CD4-positive, alpha-beta T cell treated with Interleukin-4 for 4 hours (primary cell): ENCODE measurements at regions not wholly inside any gene's neighbourhood (a gene's known extent, or its start where the extent isn't known, plus 50 kb on each side); places are given as distances from the start of the nearest gene placed in this dataset.
"Not testable (repeated sequence)": the region's sequence is repeated elsewhere in the genome, so short reads cannot be mapped to it uniquely, and the experiment has no call there.

Experiments
- DNase-seq: peaks from one replicate; pipeline ENCODE4 v3.0.0-alpha.2; 2020

DNA sequence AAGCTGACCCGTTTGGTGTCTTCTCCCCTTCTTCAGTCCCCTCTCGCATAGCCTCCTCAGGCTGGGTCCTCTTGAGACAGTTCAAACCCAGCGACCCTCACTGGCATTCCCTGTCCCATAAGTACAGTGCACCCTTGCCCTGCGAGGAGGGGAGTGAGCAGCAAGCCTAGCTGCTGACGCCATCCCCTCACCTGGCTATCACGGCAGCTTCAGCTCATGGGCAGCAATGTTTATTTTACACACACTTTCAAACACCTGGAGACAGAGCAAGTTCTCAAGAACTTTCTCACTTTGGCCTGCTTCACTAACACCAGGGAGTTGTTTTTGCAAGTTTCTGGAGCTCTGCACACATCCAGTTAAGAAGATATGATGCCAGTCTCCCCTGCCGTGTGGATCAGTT, 189.6 kb upstream of the E2F8 start:
- DNase-seq: no peak

DNA sequence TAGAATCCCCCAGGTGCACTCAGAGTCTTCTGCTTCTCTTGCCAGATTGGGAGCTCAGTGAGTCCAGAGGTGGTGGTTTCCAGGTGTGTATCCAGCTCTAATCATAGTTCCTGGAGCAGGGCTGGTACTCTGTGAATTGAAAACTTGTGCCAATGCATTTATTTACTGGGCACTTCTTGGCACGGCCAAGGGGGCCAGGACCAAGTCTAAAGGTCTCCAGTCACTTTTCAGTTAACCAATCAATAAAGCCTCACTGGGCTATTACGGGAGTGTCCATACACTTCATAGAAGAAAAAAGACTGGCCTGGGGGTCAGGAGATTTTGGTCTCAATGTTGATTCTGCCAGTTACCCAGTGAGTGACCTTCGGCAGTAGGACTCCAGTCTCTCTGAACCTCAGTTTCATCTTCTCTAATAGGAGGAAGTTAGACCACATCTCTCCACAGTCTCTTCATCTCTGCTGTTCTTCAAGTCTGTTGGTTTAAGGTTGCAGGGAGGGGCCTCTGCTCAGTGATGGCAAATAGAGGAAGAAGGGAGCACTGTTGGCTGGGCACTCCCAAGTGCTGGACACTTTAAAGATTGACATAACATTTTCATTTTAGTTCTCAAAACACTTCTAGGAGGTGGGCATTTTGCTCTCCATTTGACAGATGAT, 188.5 kb upstream of the E2F8 start:
- no peak for DNase-seq

DNA sequence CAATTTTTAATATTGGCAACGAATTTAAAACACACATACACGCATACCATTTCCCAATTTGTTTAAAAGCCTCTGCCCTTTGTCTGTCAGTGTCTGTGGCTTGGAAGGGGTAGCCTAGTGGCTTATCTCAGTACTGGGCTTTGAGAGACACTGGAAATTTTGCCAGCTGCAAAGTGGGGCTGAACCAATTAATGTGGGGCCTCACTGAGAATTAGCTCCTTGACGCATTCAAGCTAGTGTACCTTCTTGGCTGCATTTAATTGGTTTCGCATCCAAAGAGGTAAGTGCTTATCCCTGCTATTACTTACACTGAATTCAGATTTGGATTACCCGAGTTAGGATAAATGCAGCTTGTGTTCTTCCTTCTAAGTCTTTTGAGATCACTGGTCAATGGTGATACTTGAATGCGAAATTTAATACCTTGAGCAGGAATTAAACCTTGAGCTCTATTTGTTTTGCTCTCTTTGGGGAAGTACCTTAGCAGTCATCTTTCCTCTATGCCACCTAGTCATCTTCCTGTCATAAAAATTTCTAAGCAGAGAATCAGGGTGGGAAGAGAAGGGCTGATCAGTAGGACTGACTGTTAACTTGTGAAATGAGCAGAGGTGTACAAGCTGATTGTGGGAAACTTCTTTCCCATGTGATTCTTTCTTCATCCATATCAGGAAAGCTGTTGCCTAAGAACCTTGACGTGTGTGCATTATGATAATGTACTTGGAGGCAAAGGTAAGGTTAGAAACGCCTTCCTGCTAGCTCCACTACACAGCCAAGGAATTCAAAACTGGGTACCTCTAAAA, 187.7 kb upstream of the E2F8 start:
- no peak for DNase-seq

DNA sequence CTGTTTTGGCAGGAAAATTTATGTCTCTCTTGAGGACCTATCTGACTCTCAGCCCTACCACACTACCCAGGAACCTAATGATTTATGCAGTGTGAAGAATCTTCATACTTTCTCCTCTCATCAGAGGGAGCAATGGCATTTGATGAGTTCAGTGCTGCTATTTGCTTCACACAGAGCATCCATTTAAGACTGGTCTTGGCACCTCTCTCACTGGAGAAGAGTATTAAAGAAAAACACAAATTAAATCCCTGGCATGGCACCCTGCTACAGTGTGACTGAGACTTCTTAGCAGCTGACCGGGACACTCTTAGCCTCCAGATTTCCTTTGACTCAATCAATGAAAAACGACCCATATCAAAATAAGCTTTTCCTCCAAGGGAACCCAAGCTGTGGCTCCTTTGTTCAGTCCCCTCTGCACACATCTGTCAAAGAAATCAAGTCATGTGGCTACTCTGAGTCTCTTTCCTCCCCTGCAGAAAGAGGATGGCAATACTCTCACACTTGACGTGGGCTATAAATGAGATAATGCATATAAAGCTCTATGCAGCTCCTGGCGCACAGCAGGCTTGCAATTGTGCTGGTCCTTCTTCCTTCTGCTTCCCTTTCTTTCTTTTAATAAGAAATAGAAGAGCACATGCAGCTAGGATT, 186.1 kb upstream of the E2F8 start:
- no peak for DNase-seq

DNA sequence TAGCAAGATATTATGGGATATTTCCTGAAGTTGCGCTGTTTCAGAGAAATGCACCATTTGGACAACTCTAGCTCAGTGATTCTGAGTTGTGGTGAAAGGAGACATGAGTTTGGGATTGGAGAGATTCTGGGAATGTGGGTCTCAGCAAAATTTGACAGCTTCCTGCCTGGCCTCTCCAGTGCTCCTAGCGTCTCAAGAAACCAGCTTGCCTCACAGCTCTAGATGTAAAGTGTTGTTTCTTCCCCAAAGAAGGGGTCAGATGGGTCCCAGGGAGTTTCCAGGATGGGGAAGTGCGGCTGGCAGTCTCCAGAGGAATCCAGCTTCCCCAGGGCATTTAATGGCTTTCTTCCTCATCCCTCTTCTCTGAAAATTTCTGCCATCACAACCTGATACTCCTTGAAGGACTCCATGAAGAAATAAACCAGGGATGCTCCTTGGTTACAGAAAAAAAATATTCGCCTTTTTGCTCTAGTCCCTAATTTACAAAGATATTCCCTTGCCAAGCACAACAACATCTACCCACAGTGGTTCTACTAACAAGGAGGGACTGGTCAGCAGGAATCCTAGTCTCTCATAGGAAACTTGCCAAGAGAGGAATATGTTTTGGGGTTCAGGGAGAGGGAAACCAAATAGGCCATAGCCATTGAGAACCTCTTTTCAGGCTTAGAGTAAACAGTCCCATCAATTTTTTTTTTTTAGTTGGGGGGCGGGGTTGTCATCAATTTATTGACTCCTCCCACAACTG, 185.4 kb upstream of the E2F8 start:
- no peak for DNase-seq

DNA sequence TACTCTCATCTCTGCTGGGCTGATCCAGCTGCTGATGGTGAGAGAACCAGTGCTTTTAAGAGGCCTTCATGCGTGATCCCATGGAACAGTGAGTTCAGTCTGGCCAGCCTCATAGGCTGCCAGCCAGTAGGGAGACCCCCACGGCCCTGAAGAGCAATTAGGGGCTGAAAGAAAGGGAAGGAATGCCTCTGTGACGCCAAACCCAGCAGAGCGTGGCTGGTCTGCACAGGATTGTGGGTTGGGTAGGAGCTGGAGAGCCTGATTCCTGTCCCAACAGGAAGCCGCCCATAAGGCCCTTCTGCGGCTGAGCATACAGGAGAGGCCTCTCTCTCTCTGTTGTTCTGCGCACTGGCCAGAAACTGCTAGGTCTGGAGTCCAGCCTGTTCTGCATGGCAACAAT, 181.5 kb upstream of the E2F8 start:
- DNase-seq: no peak

DNA sequence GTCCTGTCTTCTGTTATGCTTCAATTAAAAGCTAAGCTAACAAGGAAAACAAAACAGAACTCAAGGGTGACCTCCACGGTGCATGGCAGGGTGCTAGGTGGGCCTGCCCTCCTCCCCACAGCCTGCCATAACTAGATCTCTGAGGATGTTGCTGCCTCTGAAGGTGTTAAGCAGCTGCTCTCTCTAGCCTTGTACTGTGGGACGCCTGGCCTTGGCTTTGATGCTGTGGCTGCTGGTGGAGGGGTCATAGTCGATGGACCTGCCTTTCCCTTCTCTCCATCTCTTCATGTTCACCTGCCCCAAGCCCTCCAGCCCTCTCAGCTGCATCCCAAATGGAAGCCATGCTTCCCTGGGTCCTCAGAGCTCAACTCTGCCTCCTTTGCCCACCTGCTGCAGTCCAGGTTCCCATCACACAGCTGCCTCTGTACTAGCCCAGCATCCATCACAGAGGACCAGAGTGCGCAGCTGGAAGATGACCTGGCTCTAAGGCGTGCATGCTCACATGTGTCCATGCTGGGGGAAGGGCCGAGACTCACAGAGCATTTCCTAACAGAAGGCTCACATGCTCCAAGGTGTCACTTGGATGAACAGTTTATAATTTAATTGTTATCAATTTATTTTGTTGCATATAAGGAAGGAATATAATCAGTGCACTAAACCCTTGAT, 180.3 kb upstream of the E2F8 start:
- DNase-seq: no peak

DNA sequence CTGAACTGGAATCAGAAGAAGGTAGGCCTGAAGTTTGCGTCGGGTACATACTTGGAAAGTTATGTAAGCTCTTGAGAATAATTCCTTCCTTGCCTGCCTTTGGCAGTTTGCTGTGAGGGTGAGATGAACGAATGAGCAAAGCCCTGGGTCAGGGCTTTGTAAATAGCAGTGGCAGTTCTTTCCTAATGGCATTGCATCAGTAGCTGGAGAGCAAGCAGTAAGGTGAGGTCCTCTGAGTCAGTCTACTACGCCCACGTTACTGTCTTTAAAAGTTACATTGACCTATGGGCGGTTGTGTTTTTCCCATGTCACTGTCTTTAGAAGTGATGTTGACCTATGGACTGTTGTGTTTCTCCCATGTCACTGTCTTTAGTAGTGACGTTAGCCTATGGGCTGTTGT, 179.1 kb upstream of the E2F8 start:
- no peak for DNase-seq

DNA sequence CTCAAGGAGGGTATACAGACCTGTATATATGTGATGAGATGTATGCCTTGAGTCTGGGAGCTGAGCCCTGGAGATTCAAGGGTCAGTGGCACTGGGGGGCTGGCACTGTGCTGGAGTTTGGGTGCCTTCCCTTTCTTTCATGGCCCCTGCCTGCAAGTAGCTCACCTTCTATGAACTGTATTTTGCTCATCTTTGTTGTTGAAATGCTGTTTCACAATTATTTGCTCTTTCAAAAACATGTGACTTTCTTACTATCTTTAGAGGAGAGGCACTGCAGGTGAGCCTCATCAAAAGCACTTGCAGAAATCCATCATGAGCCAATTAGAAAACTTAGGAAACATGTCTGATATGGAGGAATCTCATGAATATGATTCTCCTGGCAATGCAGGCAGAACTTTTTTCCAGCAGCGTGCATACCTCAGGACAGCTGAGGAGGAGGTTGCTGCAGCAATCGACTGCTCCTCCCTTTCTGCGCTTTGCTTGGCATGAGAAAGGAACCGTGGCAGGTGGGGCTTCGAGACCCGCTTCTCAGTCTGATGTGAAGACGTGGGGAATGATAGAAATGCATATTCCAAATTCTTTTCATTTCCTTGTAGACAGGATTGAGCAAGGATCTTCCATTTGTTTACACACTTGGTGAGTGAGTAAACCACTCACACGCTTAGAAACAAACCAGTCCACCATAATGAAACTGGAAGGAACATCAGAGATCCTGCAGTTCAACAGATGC, 178.4 kb upstream of the E2F8 start:
- no peak for DNase-seq

DNA sequence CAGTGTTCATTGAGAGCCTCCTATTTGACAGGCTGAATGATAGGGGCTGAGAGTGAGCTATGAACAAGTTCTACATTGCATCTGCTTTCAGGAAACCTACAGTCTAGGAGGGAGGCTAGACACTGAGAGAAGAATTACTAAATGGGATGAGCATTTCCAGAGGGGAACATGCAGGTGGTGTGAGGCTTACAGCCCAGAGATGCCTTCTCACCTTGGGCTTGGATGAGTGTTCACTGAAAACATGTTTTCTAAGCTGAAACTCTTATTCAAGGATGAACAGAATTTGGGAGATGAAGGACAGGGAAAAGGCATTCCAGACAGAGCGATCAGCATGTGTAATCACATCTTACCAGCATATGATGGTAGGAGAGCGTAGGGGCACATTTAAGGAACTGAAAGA, 177.5 kb upstream of the E2F8 start:
- DNase-seq: no peak

DNA sequence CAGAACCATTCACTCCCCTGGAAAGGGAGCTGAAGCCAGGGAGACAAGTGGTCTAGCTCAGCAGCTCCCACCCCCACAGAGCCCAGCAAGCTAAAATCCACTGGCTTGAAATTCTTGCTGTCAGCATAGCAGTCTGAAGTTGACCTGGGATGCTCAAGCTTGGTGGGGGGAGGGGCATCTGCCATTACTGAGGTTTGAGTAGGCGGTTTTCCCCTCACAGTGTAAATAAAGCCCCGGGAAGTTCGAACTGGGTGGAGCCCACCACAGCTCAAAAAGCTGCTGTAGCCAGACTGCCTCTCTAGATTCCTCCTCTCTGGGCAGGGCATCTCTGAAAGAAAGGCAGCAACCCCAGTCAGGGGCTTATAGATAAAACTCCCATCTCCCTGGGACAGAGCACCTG, 171.3 kb upstream of the E2F8 start:
- DNase-seq: not testable (repeated sequence)

DNA sequence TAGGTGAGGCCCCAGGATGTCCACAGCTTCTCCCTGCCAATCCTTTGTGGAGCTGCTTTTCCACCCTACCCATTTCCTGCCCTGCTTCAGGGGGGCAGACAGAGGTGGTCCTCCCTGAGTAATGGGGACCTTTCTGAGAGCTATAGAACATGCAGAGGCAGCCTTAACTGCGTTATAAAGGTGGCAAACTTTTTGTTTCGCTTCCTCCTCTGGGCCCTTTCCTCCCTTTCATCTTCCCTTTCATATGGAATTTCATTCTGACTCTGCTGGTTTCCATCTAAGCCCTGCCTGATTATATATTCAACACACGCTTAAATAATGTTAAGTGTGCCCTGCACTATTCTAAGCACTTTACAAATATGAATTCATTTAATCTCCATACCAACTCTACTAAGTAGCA, 169.3 kb upstream of the E2F8 start:
- no peak for DNase-seq

DNA sequence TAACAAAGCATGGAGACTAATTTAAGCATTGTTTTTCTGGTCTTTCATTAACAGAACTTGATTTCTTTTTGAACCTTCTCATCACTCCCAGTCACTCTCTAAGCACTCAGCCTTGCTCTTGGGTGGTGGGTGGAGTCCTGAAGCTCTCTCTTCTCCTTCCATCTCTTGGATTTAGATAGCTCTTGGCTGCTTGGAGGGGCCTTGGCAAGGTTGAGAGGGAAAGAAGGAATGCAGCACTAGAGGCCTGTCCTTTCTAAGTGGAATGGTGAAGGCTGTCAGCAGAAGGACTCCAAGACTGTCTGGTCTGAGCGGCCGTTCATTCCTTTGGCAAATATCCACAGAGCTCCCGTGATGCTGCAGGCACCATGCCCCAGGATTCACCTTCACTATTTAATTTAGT, 168.6 kb upstream of the E2F8 start:
- no peak for DNase-seq

DNA sequence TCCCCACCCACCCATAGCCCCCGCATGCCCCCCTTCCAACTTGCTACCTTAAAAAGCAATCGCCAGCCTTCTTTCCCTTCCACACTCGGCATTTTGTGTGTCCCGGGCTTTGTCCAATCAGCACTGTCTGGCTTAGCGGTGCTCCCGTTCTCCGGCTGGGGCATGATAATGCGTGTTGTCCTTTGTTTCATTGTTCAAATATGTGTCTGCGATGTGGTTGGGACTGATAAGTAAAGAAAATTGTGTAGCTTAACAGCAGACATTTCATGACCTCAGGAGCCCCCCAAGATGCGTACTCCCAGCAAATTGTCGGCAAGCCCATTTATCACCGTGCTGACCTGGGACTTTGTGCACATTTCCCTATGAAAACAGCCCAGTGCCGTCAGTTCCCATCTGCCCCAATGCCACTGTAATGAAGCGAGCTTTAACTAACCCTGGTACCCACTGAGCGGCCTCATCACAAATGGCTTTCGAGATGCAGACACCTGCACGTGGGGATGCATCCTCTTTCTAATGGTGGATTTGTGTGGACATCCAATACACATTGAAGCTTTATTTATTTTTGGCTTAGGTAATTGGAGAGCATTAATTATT, 167.0 kb upstream of the E2F8 start:
- DNase-seq: no peak

DNA sequence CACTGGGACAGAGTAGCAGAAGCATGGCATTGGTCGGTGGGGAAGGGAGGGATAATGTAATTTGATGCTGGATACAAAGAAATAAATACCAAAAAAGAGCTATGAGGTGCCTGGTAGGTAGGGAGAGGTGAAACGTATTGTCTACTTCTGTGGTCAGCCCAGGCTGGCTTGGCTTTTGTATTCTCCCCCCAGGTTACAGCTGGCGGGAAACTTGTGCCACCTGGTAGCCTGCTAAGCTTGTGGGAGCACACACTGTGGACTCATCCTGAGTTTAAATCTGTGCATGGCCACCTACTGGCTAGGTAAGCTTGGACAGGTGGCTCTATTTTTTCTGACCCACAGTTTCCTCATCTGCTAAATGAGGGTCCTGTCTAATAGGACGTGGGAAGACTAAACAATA, 165.2 kb upstream of the E2F8 start:
- DNase-seq: no peak

DNA sequence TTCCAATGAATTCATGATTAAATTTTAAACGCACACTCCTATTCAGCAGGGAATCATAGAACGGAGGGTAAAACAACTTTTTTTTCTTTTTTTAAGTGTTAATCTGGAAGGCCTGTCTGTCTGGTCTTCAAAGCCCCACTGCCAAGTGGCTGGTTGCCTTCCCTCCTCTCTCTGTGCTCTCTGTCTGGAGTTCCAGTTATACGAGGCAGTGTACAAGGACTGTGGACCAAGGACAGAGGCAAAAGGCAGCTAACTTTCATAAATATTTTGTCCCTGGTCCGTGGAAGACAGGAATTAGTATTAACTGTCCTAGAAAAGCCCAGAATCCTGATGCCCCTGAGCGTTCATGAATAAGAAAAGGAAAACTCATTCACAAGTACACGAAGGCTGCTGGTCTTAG, 164.0 kb upstream of the E2F8 start:
- DNase-seq: no peak

DNA sequence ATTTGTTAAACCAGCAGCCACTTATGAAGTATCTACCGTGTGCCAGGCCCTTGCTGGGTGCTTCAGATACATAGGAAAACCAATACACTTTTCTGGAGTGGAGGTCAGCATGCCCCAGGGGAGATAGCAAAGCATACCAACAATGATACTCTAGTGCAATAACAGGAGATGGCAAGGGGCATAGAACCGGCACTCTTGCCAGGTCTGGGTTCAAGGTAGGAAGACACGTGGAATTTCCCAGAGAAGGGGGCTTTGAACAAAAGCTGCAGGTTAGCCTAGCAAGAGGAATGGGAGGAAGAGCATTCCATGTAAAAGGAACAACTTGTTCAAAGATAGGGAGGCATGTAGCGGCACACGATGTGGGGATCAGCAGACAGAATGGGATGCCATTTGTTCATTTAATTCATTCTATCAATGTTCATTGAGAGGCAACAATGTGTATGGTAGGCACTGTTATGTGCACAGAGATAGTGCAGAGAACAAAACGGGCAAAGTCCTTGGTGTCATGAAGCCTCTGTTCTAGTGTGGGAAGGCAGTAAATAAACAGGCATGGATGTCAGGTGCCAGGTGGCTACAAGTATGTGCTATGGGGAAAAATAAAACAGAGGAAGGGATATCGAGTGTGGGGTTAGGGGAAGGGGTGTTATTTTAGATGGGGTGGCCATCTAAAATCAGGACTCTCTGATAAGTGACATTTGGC, 162.6 kb upstream of the E2F8 start:
- no peak for DNase-seq

DNA sequence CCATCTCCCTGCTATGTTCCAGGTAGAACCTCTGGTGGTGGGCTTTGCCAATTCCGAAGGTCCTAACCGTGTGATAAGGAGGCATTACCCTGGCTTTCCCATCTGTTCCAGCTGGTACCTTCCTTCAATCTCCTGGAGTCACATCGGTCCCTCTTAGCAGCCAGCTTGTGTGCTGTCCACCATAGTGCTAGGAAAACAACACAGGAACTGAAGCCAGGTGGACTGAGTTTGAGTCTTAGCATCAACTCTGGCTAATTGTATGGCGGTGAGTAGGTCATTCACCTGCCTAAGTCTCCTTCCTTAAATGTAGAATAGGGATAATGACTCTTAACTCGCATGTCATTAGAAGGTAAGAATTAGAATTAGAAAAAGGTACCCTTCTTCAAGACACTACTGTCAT, 159.6 kb upstream of the E2F8 start:
- DNase-seq: no peak

DNA sequence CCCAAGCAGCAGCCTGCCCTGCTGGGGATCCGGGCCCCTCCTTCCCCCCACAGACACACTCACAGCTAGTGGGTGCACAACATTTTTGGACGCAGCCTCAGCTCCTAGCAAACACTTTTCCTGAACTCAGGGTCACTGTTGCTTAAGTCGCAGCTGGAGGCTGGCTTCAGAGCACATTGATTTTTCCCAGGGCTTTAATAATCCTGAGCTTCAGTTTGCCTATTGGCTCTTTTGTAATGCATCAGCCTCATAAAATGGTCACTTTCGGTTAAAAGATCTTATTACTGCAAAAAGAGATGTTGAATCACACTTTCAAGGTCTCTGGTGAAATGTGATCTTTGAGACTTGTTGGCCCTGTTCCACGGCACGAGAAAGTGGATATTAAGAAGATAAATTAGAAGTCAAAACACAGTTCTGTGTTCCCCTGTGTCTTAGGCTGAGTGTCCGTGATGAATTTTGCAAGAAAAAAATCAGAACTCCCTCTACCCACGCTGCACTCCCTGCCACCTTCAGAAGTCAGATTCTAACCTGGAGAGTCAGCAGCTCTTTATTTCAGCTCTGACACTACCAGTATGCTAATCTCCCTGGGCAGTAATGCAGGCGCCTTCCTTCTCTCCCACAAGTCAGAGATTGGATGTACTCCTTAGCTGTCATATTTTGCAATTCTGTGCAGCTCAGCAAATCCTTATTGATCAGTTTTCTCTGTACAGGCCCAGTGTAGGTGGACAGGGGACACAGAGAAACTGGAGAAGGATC, 158.2 kb upstream of the E2F8 start:
- no peak for DNase-seq

DNA sequence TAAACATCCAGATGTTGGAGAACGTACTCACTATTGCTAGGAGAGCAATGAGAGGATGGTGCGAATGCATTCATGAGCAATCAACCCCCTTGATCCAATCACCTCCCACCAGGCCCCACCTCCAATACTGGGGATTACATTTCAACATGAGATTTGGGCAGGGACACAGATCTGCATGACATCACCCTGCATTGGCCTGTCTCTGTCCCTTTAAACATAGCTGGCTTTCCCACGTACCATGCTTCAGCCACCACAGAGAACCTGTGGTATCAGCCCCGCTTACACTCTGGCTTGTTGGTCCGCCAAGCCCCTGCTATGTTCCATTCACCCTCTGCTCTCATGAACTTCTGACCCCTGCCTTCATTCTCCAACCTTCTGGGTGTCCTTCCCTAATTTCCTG, 157.5 kb upstream of the E2F8 start:
- no peak for DNase-seq

DNA sequence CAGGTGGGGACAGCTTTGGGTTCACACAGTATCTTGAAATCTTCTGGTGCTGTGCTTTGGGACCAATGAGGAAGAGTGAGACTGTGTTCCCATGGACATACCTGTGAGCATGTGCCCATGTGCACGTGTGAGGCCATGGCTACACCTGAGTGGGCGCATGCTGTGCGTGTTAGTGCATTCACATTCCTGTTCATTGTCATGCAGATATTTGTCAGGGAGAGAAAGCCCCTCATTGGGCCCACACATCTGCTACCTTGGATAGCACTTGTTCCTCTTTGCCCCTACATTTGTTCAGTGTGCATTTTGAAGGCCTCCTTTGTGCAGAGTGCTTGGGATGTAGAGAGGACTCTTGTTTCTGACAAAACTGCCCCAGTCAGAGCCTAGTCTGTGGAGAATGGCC, 154.3 kb upstream of the E2F8 start:
- DNase-seq: no peak
